Testis (tissue), 2 donors: ENCODE measurements at regions not wholly inside any gene's neighbourhood (a gene's known extent, or its start where the extent isn't known, plus 50 kb on each side); places are given as distances from the start of the nearest gene placed in this dataset.
"Not testable (repeated sequence)": the region's sequence is repeated elsewhere in the genome, so short reads cannot be mapped to it uniquely, and the experiment has no call there.

ENCODE experiments used
- DNase-seq: peaks from one replicate; pipeline ENCODE4 v3.0.0-alpha.2; 2019
- H3K27ac ChIP-seq, 2 donors: fragments of 200-600 bp; sonication (generic); one replicate each; pipeline ENCODE4 v1.5.1; 2019
- H3K27me3 ChIP-seq: fragments of 200-600 bp; sonication (generic); one replicate; pipeline ENCODE4 v1.5.1; 2019
- H3K36me3 ChIP-seq: fragments of 200-600 bp; sonication (generic); one replicate; pipeline ENCODE4 v1.5.1; 2017; ENCODE audit warnings: low read depth; ENCODE audit errors: missing control alignments
- H3K4me1 ChIP-seq: fragments of 200-600 bp; sonication (generic); one replicate; pipeline ENCODE4 v1.5.1; 2019
- H3K4me3 ChIP-seq, 2 donors: fragments of 200-600 bp; sonication (generic); one replicate each; pipeline ENCODE4 v1.5.1; 2017 to 2019
- H3K9me3 ChIP-seq: fragments of 200-600 bp; sonication (generic); one replicate; pipeline ENCODE4 v1.5.1; 2017
- CTCF ChIP-seq, 3 experiments: fragments of 450-650 bp in 2 of 3; fragments of 200-600 bp in 1 of 3; sonication (generic) in 1 of 3; IDR thresholded peaks; one replicate each; pipeline ENCODE4 v1.5.1; 2016 to 2019; ENCODE audit warnings: antibody characterized with exemption in 3 of 3, mild to moderate bottlenecking in 2 of 3, moderate library complexity in 1 of 3
- POLR2A ChIP-seq: fragments of 450-650 bp; IDR thresholded peaks from one replicate; pipeline ENCODE4 v1.6.1; 2017; ENCODE audit warnings: antibody characterized with exemption, mild to moderate bottlenecking, moderate library complexity
- WGBS, 2 donors: methylation state at CpG; one replicate each; pipeline ENCODE4 v1.1.5; 2018; 5-methylcytosine and 5-hydroxymethylcytosine counted together
- intact Hi-C: fragments of 100-400 bp; cut with DNase I; formaldehyde crosslinking; loops from one replicate; pipeline ENCODE4 v1.15.1; 2023; ENCODE audit warnings: low total_unique reads

- TF ChIP-seq CTCF (IDR thresholded peaks at IDR 0.05), result no peak
- TF ChIP-seq POLR2A, result no peak
- no peak for DNase-seq
- no peak overlapping the region for H3K4me3 ChIP-seq
- no peaks in the 10 kb centered on the region for H3K27me3 ChIP-seq
- WGBS, 2 donors, result 63 to 92% methylated on average over 2 to 4 of the region's 4 CpGs
- intact Hi-C loops, result no loop called here
- no peak overlapping the region for H3K27ac ChIP-seq
- no peaks in the 10 kb centered on the region for H3K9me3 ChIP-seq
- peaks cover 7% of the 10 kb centered on the region for H3K4me1 ChIP-seq
- no peaks in the 10 kb centered on the region for H3K36me3 ChIP-seq
Observed at GRCh38 chr5:82584631-82585030, 306.5 kb upstream of the RPS23 start.

- H3K27ac ChIP-seq, H3K9me3 ChIP-seq, H3K27me3 ChIP-seq, H3K4me3 ChIP-seq, H3K4me1 ChIP-seq, DNase-seq, H3K36me3 ChIP-seq, intact Hi-C loops: not testable (repeated sequence)
- 96 to 98% methylated on average over 6 of the region's 6 CpGs for WGBS, 2 donors
Observed at GRCh38 chr5:82583331-82583730, 305.2 kb upstream of the RPS23 start.

GRCh38 chr5:82564963-82565362 lies 286.8 kb upstream of the RPS23 start:
- DNase-seq, result no peak
- 100% methylated on average over 1 of the region's 1 CpG for WGBS, 2 donors
- Histone ChIP-seq H3K4me3 (no peak overlapping the region), H3K36me3 (no peaks in the 10 kb centered on the region), H3K27me3 (no peaks in the 10 kb centered on the region), H3K4me1 (no peaks in the 10 kb centered on the region), H3K9me3 (no peaks in the 10 kb centered on the region), H3K27ac (no peak overlapping the region)
- intact Hi-C loops, result no loop called here
- TF ChIP-seq CTCF (IDR thresholded peaks at IDR 0.05) (no peak), POLR2A (no peak)

GRCh38 chr5:82563745-82564144 lies 285.6 kb upstream of the RPS23 start:
- no peak overlapping the region for H3K4me3 ChIP-seq
- no peaks in the 10 kb centered on the region for H3K27me3 ChIP-seq
- H3K27ac ChIP-seq, result no peak overlapping the region
- H3K4me1 ChIP-seq, result no peaks in the 10 kb centered on the region
- no peak for TF ChIP-seq POLR2A
- no peak for TF ChIP-seq CTCF (IDR thresholded peaks at IDR 0.05)
- no peak for DNase-seq
- H3K36me3 ChIP-seq, result no peaks in the 10 kb centered on the region
- H3K9me3 ChIP-seq, result no peaks in the 10 kb centered on the region
- intact Hi-C loops, result no loop called here

GRCh38 chr5:82562696-82563240 lies 284.6 kb upstream of the RPS23 start:
- no peaks in the 10 kb centered on the region for H3K4me1 ChIP-seq
- H3K9me3 ChIP-seq, result no peaks in the 10 kb centered on the region
- intact Hi-C loops, result no loop called here
- TF ChIP-seq POLR2A (no peak), CTCF (IDR thresholded peaks at IDR 0.05) (no peak)
- H3K36me3 ChIP-seq, result no peaks in the 10 kb centered on the region
- no peak overlapping the region for H3K27ac ChIP-seq
- 94 to 96% methylated on average over 6 of the region's 6 CpGs for WGBS, 2 donors
- no peaks in the 10 kb centered on the region for H3K27me3 ChIP-seq
- DNase-seq, result no peak
- H3K4me3 ChIP-seq, result no peak overlapping the region
